Erythroblast (primary cell): ENCODE measurements at regions not wholly inside any gene's neighbourhood (a gene's known extent, or its start where the extent isn't known, plus 50 kb on each side); places are given as distances from the start of the nearest gene placed in this dataset.

Experiments used
- GATA1 ChIP-seq: IDR thresholded peaks from 2 replicates; pipeline ENCODE4 v1.6.1; 2011; ENCODE audit warnings: low read depth, mild to moderate bottlenecking, control low read depth, low read length, moderate library complexity
- POLR2A ChIP-seq: IDR thresholded peaks from 2 replicates; pipeline ENCODE4 v1.6.1; 2011; ENCODE audit warnings: mild to moderate bottlenecking, low read length

DNA sequence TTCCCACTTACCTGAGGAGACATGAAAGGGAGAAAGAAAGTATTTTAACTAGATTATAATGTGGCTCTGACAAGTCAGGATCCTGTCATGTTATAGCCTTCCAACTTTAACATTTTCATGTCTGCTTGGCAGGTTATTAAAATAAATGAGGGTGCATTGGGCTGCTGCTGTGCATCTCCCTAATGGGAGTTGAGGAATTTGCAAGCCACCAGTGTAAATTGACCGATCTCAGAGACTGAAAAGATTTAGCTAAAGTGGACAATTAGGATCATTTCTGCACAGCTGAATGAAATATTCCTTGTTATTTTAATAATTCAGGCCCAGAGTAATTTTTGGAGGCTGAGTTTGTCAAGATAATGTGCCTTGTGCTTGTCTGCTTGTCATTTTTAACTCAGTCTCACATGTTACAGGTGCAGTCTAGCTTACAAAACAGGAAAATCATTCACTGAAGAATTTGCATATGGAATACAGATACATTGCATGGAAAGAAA, 366.3 kb upstream of the ADAMTS16 start:
- no peak for TF ChIP-seq POLR2A
- no peak for TF ChIP-seq GATA1
